Thyroid gland (tissue), 4 donors: ENCODE measurements at regions not wholly inside any gene's neighbourhood (a gene's known extent, or its start where the extent isn't known, plus 50 kb on each side); places are given as distances from the start of the nearest gene placed in this dataset.

Source experiments
- POLR2A ChIP-seq, 2 donors: fragments of 450-650 bp; IDR thresholded peaks; one replicate each; pipeline ENCODE4 v1.6.1; 2017; ENCODE audit warnings: antibody characterized with exemption in 2 of 2, mild to moderate bottlenecking in 2 of 2, moderate library complexity in 1 of 2
- TF ChIP-seq, protein P1 (sequence below), 6 experiments: fragments of 200-600 bp in 3 of 6; fragments of 450-650 bp in 3 of 6; sonication (generic) in 3 of 6; IDR thresholded peaks; one replicate each; pipeline ENCODE4 v1.5.1; 2016 to 2019; ENCODE audit warnings: antibody characterized with exemption in 6 of 6, mild to moderate bottlenecking in 2 of 6, inconsistent platforms in 1 of 6, moderate library complexity in 1 of 6

DNA sequence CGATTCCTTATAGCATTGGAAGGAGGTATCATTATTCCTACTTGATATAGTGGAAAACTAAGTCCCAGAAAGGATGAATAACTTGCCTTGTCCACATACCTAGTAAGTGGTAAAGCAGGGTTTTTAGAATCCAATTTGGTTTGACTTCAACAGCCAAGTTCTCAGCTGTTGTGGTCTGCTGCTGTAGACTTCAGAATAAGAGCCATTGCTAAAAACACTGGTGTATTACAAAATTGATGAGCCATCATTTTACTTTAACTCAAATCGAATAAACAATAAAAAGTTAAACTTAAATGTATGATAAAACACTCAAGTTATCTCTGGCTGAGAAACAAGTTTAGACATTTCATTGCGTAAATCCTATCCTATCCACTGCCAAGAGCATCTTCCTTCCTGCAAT, 610.8 kb downstream of the TLE1 start:
- TF ChIP-seq, protein P1, sequence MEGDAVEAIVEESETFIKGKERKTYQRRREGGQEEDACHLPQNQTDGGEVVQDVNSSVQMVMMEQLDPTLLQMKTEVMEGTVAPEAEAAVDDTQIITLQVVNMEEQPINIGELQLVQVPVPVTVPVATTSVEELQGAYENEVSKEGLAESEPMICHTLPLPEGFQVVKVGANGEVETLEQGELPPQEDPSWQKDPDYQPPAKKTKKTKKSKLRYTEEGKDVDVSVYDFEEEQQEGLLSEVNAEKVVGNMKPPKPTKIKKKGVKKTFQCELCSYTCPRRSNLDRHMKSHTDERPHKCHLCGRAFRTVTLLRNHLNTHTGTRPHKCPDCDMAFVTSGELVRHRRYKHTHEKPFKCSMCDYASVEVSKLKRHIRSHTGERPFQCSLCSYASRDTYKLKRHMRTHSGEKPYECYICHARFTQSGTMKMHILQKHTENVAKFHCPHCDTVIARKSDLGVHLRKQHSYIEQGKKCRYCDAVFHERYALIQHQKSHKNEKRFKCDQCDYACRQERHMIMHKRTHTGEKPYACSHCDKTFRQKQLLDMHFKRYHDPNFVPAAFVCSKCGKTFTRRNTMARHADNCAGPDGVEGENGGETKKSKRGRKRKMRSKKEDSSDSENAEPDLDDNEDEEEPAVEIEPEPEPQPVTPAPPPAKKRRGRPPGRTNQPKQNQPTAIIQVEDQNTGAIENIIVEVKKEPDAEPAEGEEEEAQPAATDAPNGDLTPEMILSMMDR (IDR thresholded peaks at IDR 0.05), result no peak
- no peak for TF ChIP-seq POLR2A (IDR thresholded peaks at IDR 0.05)
